Hematopoietic multipotent progenitor cell treated with erythropoietin and hydrocortisone succinate and interleukin-3 and kit ligand, for 17 days (in vitro differentiated cells): ENCODE measurements at regions not wholly inside any gene's neighbourhood (a gene's known extent, or its start where the extent isn't known, plus 50 kb on each side); places are given as distances from the start of the nearest gene placed in this dataset.
"Not testable (repeated sequence)": the region's sequence is repeated elsewhere in the genome, so short reads cannot be mapped to it uniquely, and the experiment has no call there.

Source experiments
- DNase-seq: peaks from one replicate; pipeline ENCODE4 v3.0.0-alpha.2; 2015; ENCODE audit warnings: low spot score

DNA sequence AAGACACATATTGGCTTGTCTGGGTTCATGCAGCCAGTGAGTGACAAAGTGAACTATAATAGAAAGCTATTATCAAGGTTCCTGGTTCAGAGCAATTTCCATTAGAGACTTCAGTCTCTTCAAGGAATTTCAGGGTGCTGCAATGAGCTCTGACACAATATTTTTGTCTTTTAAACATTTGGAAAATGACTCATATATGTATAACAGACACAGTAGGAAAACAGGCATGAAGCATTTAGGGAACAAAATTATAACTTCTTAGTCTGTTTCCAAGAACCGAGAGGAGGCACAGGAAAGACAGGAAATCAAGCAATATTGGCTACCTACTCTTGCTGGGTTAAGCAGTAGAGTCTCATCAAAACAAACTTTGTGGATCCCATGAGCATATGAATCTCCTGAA, 170.4 kb downstream of the PTPRC start:
- no peak for DNase-seq

DNA sequence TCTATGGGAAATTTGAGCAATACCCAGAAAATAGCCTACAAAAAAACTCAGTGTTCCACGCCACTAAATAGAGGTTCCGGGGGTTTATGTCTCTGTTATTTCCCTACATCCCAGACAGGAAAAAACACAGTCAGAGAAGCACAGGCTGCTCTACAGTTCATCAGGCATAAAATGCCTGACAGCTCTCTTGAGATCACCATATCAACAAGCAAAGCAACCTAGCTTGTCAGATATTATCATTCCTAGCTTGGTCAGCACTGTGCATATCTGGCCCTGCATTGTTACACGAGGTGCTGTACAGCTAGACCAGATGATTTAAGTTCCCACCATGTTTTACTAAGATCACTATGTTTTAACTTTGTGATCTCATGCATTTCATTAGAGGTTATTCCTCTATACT, 172.6 kb downstream of the PTPRC start:
- DNase-seq, result no peak

DNA sequence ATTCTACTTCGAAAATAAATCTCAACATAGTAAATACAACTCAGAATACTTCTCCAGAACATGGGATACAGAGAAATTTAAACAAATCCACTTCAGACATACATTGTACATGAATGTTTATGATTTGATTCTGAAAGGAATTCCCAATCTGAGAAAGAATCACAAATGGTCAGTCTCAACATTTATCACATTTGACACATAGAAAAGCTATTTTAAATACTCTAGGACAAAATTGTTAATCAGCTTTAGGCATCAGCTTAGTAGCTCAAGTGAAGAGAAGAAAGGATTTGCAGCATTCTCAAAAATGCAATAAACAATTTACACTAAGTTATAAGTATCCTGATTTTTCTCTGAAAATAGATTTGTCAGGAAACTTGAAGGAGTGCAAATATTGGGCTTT, 184.8 kb downstream of the PTPRC start:
- no peak for DNase-seq

DNA sequence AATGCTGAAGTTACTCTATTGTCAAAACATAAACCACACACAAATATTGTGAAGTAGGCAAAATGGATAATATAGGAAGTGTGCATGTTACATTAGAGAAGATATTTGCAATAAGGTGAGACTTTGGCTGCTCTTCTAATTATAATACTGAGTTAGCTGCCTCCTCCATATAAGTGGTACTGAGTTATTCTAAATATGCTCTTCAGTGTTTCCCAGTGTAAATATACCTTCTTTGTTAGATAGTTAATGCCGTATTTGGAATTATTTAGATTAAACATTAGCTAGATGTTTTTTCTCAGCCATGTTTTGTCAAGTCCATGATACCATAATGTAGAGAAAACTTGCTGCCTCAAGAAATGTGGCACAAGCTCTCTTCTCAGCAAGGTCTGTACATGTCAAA, 186.4 kb downstream of the PTPRC start:
- no peak for DNase-seq

DNA sequence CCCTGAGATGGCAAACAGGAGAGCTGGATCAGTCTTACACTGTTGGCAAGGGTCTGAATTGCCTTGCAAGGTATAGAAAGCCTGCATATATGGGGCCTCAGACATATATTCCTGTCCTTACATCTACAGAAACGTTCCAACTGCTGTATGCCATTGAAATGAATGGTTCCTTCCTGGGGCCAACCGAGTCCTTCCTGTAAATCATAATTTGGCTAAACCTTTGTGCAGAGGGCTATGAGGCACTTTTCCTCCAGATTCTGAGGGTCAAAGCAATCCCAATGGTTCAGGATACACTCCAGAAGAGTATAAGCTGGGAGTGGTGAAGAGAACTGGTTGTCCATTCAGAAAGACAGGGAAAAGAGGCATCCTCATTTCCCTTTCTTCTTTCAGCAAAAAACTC, 190.5 kb downstream of the PTPRC start:
- no peak for DNase-seq

DNA sequence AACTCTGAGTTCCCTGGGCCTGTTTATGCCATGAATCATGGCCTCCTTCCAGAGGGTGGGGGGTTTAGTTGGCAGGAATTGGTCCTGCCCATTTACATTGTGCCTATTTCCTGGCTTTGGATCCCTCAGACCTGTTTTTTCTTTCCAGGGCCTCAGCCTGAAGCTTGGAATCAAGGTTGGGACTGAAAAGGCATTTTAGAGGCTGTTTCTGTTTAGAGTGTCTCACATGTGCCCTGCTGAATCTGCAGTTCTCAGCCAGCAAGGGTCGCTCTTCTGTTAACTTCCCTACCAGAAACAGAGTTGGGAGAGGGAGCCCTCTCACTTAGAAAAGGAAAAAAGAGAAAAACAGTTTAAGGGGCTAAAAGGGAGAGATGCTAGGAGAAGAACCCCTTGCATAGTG, 191.1 kb downstream of the PTPRC start:
- DNase-seq, result no peak

DNA sequence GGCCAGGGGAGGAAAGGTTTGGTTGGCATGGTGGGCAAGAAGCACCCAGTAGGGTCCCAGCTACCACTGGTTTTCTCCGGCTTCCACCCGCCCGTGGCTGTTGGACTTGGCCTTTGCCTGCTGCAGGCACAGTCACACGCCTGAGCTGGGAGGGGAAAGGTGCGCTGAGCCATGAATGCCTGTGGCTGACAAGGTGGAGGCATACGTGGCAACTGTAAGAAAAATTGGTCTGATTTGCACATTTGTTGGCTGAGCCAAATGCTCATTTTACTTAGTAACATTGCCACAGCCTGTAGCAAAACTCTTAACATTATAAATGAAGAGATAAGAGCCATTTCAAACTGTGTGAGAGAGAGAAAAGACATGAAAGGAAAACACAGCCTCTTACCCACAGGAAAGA, 191.6 kb downstream of the PTPRC start:
- no peak for DNase-seq

DNA sequence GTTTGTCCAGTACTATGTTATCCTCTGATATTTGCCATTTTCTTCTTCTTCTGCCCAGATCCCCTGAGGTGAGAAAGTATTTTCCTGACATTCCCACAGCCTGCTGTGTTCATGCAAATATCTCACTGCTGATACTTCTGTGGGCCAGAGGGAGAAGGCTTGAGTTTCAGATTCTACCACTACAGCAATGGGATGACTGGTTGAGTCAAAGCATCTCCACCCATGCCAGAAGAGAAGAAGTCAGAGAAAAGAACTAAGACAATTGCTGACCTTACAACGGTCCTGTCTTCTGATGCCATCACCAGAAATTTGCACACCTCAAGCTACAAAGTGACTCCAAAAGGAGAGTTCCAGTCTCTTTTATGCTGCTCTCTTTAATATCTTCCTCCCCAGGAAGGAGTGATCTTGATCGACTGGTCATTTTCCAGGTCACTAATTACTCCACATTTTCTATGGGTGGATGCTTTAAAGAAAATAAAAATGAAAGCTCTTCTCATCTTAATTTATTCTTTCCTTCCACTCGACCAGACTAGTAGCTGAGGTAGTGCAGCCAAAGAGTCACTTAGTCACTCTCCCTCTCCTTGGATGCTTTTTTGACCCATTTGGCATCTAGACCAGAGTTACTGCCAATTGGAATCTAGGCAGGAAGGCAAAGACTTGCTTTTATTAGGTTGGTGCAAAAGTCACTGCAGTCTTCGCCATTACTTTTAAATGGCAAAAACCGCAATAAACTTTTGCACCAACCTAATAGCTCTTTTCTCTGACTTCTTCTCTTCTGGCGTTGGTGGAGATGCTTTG, 195.1 kb downstream of the PTPRC start:
- no peak for DNase-seq

DNA sequence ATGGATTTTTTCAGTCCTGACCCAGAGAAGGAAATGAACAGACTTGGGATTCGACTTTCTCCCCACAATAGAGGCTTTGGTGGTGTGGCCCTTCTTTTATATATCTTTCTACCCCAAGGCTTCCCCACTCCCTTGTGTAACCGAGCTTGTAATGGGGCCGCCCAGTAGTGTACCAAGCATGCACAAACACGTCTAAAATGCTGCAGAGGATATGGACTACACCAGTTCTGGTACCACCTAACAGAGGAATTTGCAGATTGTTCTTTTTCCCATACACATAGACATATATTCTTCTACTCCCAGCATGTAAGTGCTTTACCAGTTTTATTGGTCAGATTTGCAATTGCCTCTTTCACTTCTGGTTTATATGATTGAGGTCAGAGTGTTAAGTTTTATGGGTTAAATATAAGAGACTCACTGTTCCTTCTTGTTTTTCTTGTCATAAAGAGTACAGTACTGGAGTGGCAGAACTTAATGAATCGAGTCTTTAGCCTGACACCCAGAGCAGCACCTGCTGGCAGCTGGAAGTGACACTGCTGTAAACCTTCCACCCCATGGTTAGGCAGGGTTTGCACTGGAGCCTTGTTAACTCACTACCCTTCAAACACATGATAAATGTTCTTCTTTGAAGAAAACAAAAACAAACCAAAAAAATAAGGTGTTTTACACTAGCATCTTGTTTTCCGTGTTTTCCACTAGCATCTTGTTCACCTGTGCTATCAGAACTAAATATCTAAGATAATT, 198.6 kb downstream of the PTPRC start:
- no peak for DNase-seq

DNA sequence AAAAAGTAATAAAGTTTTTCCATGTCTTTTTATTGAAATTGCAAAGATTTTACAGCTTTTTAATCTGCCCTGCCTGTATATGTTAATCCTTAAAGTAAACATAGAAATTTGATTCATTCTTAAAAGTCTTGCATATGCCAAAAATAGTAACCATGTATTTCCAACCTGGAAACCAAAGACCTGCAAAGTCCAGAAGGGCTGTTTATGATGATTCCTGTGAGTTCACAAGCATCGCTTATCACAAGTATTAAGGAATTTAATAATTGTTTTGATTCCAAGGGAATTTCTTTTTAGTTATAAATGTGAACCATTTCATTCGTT, 199.1 kb downstream of the PTPRC start:
- DNase-seq, result no peak

DNA sequence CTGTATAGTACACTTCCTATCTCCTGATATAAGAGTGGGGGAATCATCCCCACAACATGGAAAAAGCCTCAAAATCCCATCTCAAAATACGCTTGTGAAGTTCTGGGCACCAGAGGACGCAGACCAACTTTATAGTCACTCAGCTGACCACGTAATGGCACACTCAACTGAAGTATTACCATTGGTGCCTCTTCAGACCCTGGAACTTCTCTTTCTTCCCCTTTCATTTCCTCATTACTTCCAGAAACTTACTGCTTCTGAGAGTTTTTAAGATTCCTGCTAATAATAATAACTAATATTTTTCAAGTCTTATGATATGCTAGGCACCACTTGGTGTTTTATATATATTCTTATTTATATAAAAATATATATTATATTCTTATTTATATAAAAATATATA, 202.6 kb downstream of the PTPRC start:
- no peak for DNase-seq

DNA sequence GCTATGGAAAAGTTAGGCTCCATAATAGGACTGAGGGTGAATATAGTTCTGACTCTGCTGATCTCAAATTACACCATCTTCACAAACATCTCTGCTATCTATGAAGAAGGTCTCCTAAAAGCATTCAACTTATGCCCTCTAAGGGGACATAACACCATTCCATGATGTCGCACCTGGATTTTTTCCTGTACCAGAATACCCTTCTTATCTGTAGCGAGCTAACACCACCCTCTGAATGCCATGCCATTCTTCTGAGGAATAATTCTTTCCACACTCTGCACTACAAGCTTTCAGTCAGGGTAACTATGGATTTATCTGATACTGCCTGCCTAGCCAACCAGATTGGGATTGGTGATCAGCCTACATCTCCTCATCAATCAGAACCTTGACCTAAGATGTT, 203.8 kb downstream of the PTPRC start:
- no peak for DNase-seq

DNA sequence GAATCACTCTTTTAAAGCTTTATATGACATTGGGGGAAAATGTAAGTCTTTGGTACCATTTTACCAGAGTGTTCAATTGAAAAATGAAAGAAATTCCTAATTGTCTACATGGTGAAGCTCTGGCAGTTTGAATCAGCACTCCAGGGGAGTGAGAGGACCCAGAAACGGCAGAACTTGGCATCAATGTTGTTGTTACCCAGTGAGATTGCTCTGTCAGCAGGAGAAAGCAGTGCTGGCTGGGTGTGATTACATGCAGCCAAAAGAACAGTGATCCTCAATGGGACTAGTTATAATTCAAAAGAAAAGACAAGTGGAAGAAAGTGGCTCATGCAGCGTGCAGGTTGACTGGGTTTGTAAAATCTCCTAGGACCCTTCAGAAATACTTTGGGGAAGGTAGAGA, 206.4 kb downstream of the PTPRC start:
- DNase-seq, result no peak

DNA sequence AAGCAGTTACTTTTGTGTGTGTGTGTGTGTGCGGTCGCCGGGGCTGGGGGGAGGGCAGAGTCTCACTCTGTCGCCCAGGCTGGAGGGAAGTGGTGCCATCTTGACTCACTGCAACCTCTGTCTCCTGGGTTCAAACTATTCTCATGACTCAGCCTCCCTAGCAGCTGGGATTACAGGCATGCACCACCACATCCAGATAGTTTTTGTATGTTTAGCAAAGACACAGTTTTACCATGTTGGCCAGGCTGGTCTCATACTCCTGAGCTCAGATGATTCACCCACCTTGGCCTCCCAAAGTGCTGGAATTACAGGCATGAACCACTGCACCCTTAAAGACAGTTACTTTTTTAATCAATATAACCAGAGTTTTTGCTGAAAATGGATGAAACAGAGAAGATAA, 207.0 kb downstream of the PTPRC start:
- no peak for DNase-seq

DNA sequence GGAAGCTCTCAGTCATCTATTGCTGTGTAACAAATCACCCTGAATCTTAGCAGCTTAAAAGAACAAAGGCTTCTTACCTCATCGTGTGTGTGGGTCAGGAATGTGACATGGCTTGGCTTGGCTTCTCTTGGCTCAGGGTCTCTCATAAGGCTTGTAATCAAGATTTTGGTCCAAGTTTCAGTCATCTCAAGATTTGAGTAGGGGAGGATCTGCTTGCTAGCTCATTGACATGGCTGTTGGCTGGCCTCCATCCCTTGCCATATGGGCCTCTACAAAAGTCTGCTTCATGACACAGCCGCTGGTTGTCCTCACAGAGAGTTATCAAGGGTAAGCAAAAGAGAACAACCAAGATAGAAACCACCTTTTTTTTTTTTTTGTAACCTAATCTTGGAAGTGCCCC, 207.7 kb downstream of the PTPRC start:
- no peak for DNase-seq

DNA sequence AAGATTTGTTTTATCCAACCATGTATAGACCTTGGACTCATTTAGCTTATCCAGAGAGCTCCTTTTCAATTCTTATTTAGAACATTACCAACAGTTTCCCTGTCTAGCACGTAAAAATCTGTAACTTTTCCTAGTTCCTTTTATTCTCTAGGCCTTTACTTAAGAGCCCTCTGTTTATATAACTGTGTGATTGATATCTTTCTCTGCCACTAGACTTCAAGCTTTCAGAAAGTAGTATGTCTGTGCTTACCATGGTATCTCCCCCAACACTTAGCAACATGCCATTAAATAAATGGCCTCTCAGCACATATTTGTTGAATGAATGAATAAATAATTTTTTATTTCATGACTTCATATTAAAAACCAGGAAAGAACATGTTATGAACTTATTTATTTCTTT, 209.4 kb downstream of the PTPRC start:
- DNase-seq, result no peak

DNA sequence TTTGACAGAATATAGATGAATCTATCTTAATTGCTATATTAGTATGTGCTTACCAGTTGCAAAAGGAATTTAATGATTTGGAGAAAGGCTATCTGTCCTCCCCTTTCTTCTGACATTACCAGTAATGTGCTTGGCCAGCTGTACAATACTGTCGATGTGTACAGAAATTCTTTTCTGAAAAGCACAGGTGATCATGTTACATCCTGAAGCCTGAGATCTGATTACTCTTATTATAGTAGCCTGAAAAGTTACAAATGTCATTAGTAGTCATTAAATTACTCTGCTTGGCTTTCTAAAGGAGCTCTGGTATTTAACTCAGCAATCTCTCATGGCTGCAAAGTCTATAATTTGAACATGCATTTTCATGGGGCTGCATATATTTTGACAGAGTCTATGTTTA, 209.8 kb downstream of the PTPRC start:
- DNase-seq, result no peak

DNA sequence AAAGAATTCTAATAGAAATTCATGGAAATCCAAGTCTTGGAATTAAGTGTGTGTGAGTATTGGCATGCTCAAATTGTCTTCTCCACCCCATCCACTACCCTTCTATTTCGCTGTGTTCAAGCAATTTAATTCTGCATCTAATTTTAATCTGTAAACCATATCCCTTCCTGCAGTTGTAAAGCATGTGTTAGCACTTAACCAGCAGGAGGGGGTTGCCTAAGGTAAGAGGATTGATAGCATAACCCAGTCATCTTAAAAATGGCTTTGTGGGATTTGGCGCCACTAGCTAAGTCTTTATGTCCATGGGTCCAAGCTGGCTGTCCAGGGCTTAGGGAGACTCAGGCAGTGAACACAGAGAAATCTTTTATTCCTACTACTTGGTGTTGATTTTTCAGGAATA, 210.3 kb downstream of the PTPRC start:
- DNase-seq, result no peak

DNA sequence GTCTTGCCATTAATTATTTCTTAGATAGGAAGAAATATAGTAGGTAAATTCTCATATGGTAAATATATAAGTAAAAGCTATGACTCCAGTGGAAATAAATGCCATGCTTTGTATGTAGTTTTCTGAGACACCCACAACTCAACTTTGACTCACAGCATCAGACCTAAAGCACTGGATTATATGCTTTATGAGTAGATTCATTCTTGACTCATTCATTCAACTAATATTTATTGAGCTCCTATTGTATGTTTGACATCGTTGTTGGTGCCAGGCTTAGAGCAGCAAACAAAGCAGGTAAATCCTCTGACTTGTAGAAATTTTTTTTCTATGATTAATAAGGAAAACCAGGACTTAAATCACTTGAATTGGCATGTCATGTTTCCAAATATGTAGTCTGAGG, 211.4 kb downstream of the PTPRC start:
- no peak for DNase-seq

DNA sequence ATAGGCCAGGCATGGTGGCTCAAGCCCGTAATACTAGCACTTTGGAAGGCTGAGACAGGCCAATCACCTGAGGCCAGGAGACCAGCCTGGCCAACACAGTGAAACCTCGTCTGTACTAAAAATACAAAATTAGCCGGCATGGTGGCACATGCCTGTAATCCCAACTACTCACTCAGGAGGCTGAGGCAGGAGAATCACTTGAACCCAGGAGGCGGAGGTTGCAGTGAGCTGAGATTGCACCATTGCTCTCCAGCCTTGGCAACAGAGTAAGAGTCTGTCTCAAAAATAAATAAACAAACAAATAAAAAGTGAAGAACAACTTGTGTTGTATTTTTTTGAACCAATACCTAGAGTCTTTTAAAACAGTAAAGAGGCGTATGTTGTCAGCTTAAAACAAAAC, 212.1 kb downstream of the PTPRC start:
- DNase-seq, result not testable (repeated sequence)

DNA sequence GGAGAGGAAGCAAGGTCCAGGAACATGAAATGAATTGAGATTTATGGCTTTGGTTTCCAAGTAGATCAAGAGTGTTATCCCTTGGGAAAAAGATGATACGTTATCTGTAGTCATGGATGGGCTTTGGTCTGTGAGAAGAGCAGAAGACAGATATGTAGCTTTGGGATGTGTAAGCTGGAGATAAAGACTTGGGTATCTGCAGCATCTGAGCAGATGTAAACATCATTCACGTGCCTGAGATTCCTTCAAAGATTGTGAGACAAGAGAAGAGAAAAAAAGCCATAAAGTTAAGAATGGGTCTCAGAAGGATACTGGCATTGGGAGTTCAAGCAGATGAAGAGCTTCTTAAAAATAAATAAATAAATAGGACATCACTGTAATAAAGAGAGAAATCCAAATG, 217.8 kb downstream of the PTPRC start:
- no peak for DNase-seq

DNA sequence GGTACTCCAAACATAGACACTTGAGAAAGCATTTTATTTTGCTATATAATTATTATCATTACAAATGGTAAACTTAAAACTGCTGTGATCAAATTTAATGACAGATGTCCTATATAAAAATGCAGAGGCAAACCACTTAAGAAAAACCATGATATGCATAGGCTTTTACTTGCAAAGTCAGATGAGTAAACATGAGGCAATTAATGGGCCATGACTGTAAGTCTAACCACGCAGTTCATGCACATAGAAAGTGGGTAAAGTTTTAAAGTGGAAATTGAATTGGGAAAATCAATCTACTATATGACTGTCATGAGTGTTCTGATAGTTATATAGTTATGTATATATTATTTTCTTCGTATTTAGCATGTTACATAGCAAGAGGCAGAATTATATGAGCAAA, 219.2 kb downstream of the PTPRC start:
- DNase-seq, result no peak

DNA sequence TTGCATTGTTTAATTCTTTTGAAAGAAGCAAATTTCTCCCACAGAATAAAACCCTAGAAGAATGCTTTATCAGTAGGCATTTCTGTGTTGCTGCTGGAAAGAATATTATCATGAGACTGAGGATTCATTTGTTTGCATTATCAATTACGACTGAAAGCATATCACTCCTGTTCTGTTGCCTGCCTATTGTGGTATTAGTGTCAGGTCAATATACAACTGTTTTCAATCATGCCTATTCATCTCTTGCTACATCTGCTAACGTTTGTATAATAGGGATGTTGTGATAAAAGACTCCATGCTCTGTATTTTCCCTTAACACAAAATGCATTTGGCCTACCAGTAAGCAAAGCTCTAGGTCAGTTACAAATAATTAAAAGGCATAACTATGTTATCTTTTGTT, 221.5 kb downstream of the PTPRC start:
- no peak for DNase-seq

DNA sequence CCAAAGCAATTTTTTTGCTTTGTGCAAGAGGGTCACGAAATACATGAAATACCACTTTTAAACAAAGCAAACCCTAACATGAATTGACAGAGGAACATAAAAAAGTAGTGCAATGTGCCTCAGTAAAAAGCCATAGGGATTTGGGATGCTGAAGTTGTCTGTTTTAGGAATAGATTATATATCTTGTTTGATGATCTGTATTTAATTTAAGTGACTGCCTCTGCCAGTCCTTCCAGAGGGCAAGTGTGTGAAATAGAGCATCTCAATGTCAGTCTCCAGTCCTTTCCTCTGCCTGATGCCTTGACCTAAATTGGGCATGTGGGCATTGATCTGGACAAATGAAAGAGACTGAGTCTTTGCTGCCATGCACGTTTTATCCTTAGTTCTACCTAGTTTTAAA, 222.8 kb downstream of the PTPRC start:
- no peak for DNase-seq
